Fibroblast of lung (primary cell): ENCODE measurements at regions not wholly inside any gene's neighbourhood (a gene's known extent, or its start where the extent isn't known, plus 50 kb on each side); places are given as distances from the start of the nearest gene placed in this dataset.

Experiments
- DNase-seq, 2 donors: peaks; one replicate each; pipeline versions ENCODE4 v3.0.0 to v3.0.0-alpha.2; 2010; ENCODE audit warnings: low read depth in 2 of 2
- H2AFZ ChIP-seq: 2 replicates; pipeline ENCODE4 v1.5.1; 2012; ENCODE audit warnings: low read length, control low read depth, inconsistent platforms
- H3K27ac ChIP-seq: 2 replicates; pipeline ENCODE4 v1.5.1; 2011; ENCODE audit warnings: low read length, control low read depth; ENCODE audit not compliant: insufficient read depth
- H3K27me3 ChIP-seq: 2 replicates; pipeline ENCODE4 v1.5.1; 2011; ENCODE audit warnings: mild to moderate bottlenecking, low read length; ENCODE audit not compliant: control insufficient read depth, insufficient read depth
- H3K36me3 ChIP-seq: 2 replicates; pipeline ENCODE4 v1.5.1; 2011; ENCODE audit warnings: low read length; ENCODE audit not compliant: control insufficient read depth, insufficient read depth
- H3K4me1 ChIP-seq: 2 replicates; pipeline ENCODE4 v1.5.1; 2011; ENCODE audit warnings: low read length; ENCODE audit not compliant: control insufficient read depth, insufficient read depth; ENCODE audit errors: extremely low read depth
- H3K4me2 ChIP-seq: 2 replicates; pipeline ENCODE4 v1.5.1; 2011; ENCODE audit warnings: low read length, control low read depth; ENCODE audit not compliant: insufficient read depth; ENCODE audit errors: extremely low read depth
- H3K4me3 ChIP-seq, 4 experiments: fragments of 200-600 bp in 1 of 4; sonication (generic) in 1 of 4; replicated peaks in 1 of 4; 2 replicates each; pipeline ENCODE4 v1.5.1; 2011 to 2016; ENCODE audit warnings: low read length in 4 of 4, low read depth in 3 of 4, mild to moderate bottlenecking in 3 of 4, control low read depth in 2 of 4, inconsistent platforms in 1 of 4, mixed read lengths in 1 of 4; ENCODE audit not compliant: insufficient read depth in 1 of 4; ENCODE audit errors: control extremely low read depth in 1 of 4
- H3K79me2 ChIP-seq: 2 replicates; pipeline ENCODE4 v1.5.1; 2012; ENCODE audit warnings: mild to moderate bottlenecking, low read length, inconsistent platforms; ENCODE audit not compliant: control insufficient read depth, insufficient read depth
- H3K9ac ChIP-seq: 2 replicates; pipeline ENCODE4 v1.5.1; 2011; ENCODE audit warnings: mild to moderate bottlenecking, low read length, control low read depth; ENCODE audit not compliant: insufficient read depth
- H3K9me3 ChIP-seq: 2 replicates; pipeline ENCODE4 v1.5.1; 2012; ENCODE audit warnings: low read depth, low read length; ENCODE audit not compliant: control insufficient read depth, insufficient read depth
- H4K20me1 ChIP-seq: 2 replicates; pipeline ENCODE4 v1.5.1; 2011; ENCODE audit warnings: low read length; ENCODE audit not compliant: control insufficient read depth, insufficient read depth; ENCODE audit errors: extremely low read depth
- EZH2 ChIP-seq: IDR thresholded peaks from 2 replicates; pipeline ENCODE4 v1.5.1; 2012; ENCODE audit warnings: low read length, control low read depth, mild to moderate bottlenecking; ENCODE audit errors: missing control alignments
- TF ChIP-seq, protein P1 (sequence below), 2 donors: IDR thresholded peaks in 1 of 2; conservative IDR thresholded peaks in 1 of 2; 1 replicate in 1 of 2; 2 replicates in 1 of 2; pipeline ENCODE4 v1.5.1; 2011 to 2012; ENCODE audit warnings: low read length in 2 of 2, control low read depth in 1 of 2, inconsistent platforms in 1 of 2, low read depth in 1 of 2, mild to moderate bottlenecking in 1 of 2

DNA sequence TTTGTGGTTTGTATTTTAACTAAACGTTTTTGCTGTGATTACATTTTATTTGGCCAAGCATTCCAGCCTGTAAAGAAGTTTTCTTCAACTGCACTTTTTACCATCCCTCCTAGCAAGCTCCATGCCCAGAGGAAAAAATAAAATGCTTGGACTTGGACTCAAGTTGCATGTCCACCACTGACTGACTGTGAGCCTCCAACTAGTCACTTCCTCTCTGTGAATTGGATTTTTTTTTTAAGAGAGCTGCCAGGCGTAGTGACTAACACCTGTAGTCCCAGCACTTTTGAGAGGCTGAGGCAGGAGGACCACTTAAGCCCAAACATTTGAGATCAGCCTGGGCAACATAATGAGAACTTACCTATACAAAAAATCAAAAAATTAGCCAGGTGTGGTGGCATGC lies 1185.2 kb upstream of the PIK3C3 start:
- H3K9ac ChIP-seq, result no peak overlapping the region
- no peaks in the 10 kb centered on the region for H3K4me1 ChIP-seq
- no peak for DNase-seq
- H3K4me2 ChIP-seq, result no peak overlapping the region
- no peak overlapping the region for H2AFZ ChIP-seq
- no peak overlapping the region for H3K4me3 ChIP-seq
- no peaks in the 10 kb centered on the region for H3K27me3 ChIP-seq
- H3K79me2 ChIP-seq, result no peaks in the 10 kb centered on the region
- H3K36me3 ChIP-seq, result no peaks in the 10 kb centered on the region
- no peak for TF ChIP-seq EZH2
- TF ChIP-seq, protein P1, sequence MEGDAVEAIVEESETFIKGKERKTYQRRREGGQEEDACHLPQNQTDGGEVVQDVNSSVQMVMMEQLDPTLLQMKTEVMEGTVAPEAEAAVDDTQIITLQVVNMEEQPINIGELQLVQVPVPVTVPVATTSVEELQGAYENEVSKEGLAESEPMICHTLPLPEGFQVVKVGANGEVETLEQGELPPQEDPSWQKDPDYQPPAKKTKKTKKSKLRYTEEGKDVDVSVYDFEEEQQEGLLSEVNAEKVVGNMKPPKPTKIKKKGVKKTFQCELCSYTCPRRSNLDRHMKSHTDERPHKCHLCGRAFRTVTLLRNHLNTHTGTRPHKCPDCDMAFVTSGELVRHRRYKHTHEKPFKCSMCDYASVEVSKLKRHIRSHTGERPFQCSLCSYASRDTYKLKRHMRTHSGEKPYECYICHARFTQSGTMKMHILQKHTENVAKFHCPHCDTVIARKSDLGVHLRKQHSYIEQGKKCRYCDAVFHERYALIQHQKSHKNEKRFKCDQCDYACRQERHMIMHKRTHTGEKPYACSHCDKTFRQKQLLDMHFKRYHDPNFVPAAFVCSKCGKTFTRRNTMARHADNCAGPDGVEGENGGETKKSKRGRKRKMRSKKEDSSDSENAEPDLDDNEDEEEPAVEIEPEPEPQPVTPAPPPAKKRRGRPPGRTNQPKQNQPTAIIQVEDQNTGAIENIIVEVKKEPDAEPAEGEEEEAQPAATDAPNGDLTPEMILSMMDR (conservative IDR thresholded peaks at IDR 0.05 in 1 of 2, IDR thresholded peaks at IDR 0.05 in 1 of 2; ENCODE audit: low read depth in 1 of 2, low read length in 2 of 2), result no peak
- H4K20me1 ChIP-seq, result no peaks in the 10 kb centered on the region
- no peak overlapping the region for H3K27ac ChIP-seq
- H3K9me3 ChIP-seq, result no peaks in the 10 kb centered on the region

GRCh38 chr18:40760251-40760650 lies 1194.8 kb upstream of the PIK3C3 start:
- H3K36me3 ChIP-seq, result no peaks in the 10 kb centered on the region
- TF ChIP-seq EZH2, result no peak
- TF ChIP-seq, protein P1 (conservative IDR thresholded peaks at IDR 0.05 in 1 of 2, IDR thresholded peaks at IDR 0.05 in 1 of 2; ENCODE audit: low read depth in 1 of 2, low read length in 2 of 2), result no peak
- no peak for DNase-seq
- H3K4me1 ChIP-seq, result no peaks in the 10 kb centered on the region
- H3K27me3 ChIP-seq, result no peaks in the 10 kb centered on the region
- H4K20me1 ChIP-seq, result no peaks in the 10 kb centered on the region
- H3K4me3 ChIP-seq, result no peak overlapping the region
- no peaks in the 10 kb centered on the region for H3K9me3 ChIP-seq
- H3K9ac ChIP-seq, result no peak overlapping the region
- no peaks in the 10 kb centered on the region for H3K79me2 ChIP-seq
- no peak overlapping the region for H3K4me2 ChIP-seq
- H3K27ac ChIP-seq, result no peak overlapping the region
- H2AFZ ChIP-seq, result no peak overlapping the region

- Histone ChIP-seq H3K27me3 (no peaks in the 10 kb centered on the region), H3K27ac (no peak overlapping the region), H3K4me2 (no peak overlapping the region), H2AFZ (no peak overlapping the region), H4K20me1 (no peaks in the 10 kb centered on the region), H3K4me3 (no peak overlapping the region), H3K4me1 (no peaks in the 10 kb centered on the region), H3K9me3 (no peaks in the 10 kb centered on the region), H3K9ac (no peak overlapping the region), H3K36me3 (no peaks in the 10 kb centered on the region), H3K79me2 (no peaks in the 10 kb centered on the region)
- TF ChIP-seq EZH2, result no peak
- TF ChIP-seq, protein P1 (conservative IDR thresholded peaks at IDR 0.05 in 1 of 2, IDR thresholded peaks at IDR 0.05 in 1 of 2; ENCODE audit: low read depth in 1 of 2, low read length in 2 of 2), result no peak
- no peak for DNase-seq
Measured at GRCh38 chr18:40754477-40754876, 1200.6 kb upstream of the PIK3C3 start.
